HG03175 (cell line): ENCODE measurements at regions not wholly inside any gene's neighbourhood (a gene's known extent, or its start where the extent isn't known, plus 50 kb on each side); places are given as distances from the start of the nearest gene placed in this dataset.
"Not testable (repeated sequence)": the region's sequence is repeated elsewhere in the genome, so short reads cannot be mapped to it uniquely, and the experiment has no call there.

ENCODE experiments used
- ATAC-seq: cut with Tn5 transposase; IDR thresholded peaks from one replicate; pipeline ENCODE4 v1.9.1; 2021; ENCODE audit warnings: mild to moderate bottlenecking, moderate library complexity; ENCODE audit not compliant: unreplicated experiment

DNA sequence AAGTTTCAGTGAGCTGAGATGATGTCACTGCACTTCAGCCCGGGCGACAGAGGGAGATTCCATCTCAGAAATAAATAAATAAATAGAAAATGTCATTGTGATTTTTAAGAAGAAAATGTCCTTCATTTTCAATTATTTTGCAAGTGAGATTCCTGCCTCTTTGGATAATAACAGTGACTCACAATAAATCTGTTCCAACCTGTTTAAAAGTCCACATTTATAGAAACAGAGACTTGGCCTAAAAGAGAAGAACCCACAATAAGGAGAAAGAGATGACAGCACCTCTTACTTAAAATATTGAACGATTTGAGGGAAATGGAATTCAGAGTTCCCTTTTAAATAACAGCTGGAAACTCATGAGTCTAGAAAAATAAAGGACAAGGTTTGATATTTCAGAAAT is 373.4 kb upstream of the NOX3 start:
- no peak for ATAC-seq

DNA sequence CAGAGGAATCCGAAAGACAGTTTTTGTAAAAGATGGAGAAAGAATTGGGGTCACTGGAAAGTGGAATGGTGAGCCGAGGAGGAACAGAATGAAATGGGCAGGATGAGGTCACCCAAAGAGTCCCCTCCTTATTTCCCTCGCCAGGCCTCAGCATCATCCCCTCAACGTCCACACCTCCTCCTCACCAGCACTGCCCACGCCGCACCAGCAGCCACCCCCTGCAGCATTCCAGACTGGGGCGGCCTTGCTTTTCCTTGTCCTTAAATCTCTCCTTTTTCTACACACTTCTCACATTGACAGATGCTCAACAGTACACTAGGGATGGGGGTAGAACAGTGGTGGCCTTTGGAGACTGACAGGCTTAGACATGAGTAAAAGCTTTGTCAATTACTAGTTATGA is 363.1 kb upstream of the NOX3 start:
- no peak for ATAC-seq

DNA sequence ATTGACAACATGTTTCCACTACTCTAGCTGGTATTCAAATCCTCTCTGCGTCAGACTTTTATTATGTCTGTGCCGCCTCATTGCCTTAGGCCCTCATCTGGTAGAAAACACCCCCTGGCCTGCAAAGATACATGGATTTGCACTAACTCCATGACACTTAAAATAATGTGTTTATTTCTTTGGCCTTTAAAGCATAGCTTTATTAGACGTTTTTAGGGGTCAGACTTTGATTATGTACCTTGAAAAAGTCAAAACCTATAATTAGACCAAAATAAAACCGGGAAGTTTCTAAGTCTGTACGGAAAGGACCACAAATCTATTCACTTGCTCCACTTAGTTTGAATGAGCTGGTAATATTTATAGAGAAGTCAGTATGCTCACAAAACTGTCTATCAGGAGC is 357.9 kb upstream of the NOX3 start:
- no peak for ATAC-seq

DNA sequence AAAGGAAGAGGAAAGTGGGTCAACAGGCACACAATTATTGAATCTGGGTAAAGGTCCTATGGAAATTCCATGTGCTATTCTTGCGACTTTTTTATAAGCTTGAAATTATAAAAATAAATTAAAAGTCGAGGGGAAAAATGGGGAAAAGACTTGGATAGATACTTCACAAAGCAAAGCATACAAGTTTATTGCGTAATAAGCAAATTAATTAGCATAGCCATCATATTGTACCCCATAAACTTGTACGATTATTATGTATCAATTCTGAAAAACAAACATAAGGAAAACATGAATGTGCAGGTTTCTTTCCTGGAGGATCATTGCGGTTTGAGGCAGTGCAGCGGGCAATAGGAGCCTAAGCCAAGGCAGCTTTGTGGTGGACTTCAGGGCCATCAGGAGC is 351.6 kb upstream of the NOX3 start:
- no peak for ATAC-seq

DNA sequence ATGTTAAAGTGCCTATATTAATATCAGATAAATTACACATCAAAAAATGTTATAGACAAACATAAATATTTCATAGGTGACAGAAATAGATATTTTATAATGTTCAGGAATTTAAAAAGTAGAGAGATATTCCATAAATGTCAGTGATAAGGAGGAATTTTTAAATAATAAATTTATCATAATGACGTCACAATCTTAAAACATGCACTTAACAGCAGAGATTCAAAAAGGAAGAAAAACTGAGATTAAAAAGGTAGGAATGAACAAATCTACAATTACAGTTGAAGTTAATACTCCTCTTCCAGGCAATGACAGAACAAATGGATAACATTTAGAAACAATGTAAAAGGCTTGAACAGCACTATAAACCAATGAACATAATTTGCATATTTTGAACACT is 345.4 kb upstream of the NOX3 start:
- no peak for ATAC-seq

DNA sequence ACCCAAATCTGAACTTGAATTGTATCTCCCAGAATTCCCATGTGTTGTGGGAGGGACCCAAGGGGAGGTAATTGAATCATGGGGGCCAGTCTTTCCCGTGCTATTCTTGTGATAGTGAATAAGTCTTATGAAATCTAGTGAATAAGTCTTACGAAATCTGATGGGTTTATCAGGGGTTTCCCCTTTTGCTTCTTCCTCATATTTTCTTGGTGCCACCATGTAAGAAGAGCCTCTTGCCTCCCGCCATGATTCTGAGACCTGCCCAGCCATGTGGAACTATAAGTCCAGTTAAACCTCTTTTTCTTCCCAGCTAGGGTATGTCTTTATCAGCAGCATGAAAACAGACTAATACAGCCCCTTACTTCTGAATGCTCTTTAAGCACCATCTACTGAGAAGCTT is 343.2 kb upstream of the NOX3 start:
- not testable (repeated sequence) for ATAC-seq

DNA sequence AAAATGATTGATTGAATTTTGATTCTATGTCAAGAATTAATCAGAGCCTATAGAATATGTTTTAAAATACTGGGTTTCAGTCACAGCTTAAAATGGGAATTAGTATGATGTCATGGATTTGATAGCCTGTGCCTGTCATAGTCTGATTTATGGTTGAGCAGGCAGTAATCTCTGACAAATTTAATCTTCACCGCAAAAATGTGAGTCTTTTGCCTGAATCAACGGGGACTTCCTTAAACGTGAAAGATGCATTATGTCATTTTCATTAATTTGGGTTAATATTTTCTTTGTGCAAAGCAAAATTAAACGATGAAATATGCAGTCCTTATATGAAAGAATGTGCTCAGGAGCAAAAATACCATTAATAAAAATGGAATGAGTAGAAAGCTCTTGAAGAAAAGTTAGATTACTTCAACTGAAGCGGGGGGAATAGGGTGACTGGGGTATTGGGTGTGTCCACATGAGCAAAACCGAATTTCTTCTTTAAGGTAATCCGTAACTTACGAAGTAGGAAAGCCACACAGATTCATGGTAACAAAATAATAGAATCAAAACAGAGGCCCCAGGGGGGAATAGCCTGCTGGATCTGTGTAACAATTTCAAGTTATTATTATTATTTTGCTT is 339.6 kb upstream of the NOX3 start:
- ATAC-seq = no peak

DNA sequence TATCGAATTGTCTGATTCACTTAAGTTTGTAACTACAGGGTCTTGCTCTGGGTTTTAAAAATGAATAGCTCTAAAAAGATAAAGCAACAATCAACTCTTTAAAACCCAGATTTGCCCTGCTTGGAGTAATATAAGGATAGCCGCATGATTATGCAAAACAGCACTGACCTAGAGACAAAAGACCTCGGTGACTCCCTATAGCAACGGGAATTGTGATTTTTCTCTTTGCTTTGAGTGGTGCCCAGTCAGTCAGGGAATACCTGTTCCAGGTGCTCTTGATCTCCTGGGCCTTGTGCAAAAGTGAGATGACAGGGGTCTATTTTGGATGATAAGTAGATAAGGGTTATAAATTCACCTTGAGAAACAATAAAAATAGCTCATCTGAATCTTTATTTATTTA is 336.3 kb upstream of the NOX3 start:
- no peak for ATAC-seq

DNA sequence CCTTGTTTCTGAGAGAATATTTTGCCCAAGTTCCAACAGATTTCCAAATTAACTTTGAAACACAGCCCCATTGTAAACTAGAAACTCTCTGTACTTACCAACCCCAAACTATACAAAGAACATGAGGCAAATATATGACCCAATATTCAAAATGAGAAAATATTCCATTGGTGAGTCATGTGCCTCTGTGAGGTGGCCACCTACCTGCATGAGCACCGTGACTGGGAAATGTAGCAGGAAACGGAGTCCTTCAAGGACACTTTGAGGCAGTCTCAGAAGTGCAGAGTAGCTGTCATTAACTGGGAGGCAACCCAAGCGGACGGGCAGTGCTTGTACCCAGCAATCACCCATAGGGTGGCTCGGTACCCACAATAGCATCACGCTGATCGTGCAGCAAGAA is 335.5 kb upstream of the NOX3 start:
- no peak for ATAC-seq

DNA sequence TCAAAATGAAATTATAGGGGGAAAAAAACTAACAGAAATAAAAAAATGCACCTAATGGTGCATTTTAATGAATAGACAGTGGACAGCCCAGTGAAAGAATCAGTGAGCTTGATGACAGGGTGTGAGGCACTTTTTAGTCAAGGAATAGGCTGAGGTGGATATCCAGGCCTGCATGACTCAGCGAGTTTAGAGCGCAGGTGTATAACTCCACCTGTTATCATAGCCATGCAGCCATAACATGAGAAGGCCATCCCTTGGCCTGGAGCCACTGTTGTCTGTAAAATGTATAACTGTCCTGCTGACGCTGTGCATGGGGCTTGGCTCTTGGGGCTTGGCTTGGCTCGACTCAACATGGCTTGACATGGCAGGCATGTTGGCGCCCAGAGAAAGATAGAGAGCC is 331.5 kb upstream of the NOX3 start:
- ATAC-seq = no peak

DNA sequence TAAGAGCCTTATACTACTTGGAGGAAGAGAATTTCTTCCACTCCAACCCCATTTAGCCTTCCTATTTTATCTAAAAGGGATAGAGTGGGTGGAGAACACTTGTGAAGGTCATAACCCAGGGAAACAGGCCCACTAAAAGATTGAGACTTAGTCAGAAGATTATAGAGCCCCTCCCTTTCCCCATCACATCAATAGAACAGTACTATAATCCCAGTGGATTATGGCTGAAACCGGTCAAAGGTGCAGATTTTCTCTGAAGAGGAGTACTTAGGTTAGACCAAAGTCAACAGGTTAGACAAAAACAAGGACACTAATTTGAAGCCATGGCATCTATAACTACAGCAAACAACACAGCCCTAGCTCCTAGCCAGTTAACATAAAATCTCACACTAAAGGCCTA is 330.9 kb upstream of the NOX3 start:
- ATAC-seq = no peak

DNA sequence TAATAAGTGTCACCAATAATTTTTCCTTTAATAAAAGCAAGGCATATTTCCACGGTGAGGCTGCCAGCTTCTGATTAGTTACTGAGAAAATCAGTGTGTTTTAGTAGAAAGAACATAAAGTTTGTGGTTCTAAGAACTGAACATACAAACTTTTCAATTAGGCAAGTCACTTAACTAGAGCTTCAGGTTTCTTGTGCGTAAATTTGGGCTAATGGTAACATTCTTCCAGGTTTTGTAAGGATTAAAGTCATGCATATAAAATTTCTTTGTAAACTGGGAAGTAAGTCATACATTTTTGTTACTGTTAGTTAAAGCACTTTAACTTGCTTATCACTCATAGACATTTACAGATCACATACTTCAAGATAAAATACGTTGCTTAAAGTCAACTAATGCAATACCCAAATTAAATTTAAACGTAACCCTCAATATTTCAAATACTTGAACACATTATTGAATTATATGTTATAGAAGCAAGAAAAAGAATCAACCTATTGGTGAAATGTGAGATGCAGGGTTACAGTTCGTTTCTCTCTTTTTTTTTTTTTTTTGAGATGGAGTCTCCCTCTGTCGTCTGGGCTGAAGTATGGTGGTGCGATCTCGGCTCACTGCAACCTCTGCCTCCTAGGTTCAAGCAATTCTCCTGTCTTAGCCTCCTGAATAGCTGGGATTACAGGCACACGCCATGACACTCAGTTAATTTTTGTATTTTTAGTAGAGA is 327.3 kb upstream of the NOX3 start:
- no peak for ATAC-seq

DNA sequence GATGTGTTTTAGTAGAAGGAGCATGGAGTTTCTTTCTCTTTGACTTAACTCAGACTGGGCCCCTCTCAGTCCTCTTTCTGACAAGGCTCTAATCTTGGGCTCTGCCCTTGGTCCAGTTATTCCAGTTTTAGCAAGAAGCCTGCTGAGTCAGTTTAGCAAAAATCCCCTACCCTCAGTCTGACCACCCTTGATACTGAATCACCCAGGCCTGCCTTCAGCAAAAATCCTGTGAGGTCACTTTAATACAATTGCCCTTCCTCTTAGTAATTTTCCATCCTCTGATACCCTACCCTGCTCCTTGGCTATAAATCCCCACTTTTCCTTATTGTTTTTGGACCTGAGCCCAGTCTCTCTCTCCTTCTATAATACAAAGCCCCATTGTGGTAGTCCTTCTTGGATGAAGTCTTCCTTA is 326.7 kb upstream of the NOX3 start:
- no peak for ATAC-seq

DNA sequence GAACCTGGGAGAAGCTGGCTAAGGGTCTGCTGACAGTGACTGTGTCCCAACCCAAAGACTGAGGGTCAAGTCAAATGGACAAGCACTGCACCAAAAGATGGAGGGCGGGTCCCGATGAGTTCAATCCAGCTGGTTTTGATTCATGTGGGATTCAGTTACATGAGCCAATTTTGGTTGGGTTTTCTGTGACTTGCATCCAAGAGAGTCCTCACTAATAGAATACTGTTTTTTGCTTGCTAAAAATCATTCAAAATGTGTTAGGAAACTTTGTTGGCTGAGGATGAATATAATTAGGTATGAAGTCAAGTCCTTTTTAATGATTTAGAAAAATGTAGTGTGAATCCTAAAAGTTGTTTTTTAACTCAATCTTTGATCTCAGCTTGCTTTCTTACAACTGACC is 323.8 kb upstream of the NOX3 start:
- no peak for ATAC-seq

DNA sequence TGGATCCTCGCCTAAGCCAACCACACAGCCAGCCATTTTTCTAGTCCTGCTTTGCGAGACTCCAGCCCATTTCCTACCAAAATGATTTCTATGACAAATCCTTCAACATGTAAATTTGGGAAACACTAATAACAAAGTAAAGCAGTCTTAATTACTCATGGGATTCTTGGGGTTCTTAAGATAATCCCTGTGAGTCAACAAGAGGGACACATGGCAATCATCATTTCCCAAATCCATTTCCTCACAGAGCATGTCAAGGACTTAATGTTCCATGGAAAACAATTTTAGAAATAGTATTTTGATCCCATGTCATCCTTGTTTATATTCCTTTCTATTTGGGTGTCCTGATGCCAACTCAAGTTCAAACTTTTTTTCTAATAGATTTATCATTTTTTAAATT is 322.7 kb upstream of the NOX3 start:
- no peak for ATAC-seq

DNA sequence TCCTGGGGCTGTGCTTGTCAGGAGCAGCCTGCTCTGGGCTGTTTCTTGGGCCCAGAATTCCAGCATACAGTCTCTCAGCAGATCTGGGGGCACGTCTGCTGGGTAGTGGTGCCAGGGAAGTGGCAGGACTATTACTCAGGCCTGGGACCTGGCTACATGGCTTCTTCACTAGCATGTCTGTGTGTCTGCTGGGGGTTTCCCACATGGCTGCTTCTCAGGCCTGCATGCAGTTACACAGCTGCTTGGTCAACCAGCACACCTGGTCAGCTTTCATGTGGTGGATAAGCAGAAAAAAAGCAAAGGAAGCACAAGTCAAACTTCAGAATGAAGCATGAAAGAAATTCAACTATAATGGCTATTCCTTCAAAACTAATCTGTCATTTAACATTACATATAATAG is 316.2 kb upstream of the NOX3 start:
- no peak for ATAC-seq

DNA sequence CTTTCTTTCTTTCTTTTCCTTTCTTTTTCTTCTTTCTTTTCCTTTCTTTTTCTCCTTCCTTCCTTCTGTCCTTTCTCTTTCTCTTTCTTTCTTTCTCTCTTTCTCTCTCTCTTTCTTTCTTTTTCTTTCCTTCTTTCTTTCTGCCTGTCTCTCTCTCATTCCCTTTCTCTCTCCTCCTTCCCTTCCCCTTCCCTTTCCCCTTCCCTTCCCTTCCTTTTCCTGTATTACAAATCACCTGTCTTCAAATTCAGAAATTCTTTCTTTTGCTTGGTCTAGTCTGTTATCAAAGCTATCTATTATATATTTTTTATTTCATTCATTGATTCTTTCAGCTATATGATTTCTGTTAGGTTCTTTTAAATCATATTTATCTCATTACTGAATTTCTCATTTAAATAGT is 315.2 kb upstream of the NOX3 start:
- no peak for ATAC-seq

DNA sequence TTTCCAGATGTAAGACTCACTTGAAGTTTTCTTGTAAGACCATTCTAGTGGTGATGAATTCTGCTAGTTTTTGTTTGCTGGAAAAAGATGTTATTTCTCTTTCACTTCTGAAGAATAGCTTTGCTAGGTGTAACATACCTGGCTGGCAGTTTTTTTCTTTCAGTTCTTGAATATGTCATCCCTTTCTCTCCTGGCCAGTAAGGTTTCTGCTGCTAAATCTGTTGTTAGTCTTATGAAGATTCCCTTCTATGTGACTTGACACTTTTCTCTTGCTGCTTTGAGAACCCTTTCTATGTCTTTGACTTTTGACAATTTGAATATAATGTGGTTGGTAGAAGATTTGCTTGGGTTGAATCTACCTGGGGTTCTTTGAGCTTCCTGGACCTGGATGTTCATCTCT is 314.7 kb upstream of the NOX3 start:
- ATAC-seq = no peak

DNA sequence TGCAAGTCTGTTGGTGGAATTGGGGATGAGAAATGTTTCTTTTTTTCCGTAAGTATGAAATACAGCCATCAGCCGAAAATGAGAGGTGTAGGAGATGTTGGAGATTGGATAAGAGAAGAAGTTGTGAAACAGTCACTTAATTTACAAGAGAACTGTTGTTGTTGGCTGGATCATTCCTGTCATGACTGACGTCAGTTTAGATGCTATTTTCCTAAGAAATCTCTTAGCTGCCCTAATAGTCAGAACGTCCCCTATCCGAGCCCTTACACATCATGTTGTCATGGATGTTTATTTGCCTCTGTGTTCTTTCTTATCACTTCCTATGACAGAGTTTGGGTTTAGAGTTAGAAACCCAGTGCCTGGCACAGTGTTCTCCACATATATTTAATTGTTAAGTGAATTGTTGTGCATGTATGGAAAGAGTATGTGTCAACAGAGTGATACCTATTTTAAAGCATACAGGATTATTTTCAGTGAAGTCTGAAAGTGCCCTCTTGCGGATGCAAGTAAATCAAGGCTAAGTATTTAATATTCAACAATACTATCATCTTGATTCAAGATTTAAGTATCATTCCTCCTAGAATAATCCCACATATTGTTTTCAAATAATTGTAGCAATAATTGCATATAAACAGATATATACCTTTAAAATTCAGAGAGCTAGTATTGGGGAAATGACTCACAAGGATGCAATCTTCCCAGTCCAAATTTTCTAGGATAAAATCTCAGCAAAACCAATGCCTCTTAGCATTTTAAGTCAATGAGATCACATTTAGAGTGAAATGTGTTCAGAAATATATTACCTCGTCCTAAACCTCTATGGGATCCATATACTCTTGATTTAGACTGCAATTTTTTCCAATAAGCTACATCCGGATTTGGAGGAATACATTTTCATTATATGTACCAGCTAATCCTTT is 309.9 kb upstream of the NOX3 start:
- ATAC-seq = no peak

DNA sequence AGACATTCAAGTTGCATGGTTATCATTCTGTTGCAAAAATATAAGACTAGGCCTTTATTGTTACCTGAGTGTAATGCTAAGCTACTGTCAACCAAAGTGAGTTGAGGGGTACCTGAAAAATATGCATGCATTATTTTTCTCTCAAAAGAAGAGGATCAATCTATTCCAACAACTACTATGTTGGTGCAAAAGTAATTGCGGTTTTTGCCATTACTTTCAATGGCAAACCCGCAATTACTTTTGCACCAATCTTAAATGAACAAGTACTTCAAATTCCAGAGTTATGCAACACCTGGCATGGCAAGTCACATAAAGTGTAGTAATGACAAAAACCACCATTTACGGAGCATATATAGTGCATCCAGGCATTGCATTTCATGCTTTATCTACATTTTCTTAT is 307.0 kb upstream of the NOX3 start:
- ATAC-seq = no peak

DNA sequence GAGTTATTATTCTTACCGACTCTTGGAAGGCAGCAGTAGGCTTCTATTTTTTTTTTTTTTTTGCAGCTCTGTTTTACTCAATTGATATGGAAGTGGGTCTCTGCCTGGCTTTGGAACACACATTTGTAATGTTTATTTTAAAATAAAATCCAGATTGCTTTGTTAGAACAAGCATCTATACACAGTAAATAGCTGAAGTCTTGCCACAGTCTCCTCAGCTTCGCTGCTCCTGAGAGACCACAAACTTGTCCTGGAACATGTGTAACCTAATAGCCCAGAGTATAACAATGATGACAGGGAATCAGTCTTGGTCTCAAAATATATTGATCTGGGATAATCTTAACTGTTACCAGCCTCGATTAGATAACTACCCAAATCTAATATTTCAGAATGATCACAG is 299.8 kb upstream of the NOX3 start:
- no peak for ATAC-seq

DNA sequence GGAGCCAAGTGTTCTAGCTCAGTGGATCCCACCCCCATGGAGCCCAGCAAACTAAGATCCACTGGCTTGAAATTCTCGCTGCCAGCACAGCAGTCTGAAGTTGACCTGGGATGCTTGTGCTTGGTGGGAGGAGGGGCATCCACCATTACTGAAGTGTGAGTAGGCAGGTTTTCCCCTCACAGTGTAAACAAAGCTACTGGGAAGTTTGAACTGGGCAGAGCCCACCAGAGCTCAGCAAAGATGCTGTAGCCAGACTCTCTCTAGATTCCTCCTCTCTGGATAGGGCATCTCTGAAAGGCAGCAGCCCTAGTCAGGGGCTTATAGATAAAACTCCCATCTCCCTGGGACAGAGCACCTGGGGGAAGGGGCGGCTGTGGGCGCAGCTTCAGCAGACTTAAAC is 293.1 kb upstream of the NOX3 start:
- not testable (repeated sequence) for ATAC-seq
